ENCODE measurements at regions not wholly inside any gene's neighbourhood (a gene's known extent, or its start where the extent isn't known, plus 50 kb on each side); places are given as distances from the start of the nearest gene placed in this dataset.
A peak's percentile ranks its signal among the peaks of the same experiment; 100 is the strongest.

DNA sequence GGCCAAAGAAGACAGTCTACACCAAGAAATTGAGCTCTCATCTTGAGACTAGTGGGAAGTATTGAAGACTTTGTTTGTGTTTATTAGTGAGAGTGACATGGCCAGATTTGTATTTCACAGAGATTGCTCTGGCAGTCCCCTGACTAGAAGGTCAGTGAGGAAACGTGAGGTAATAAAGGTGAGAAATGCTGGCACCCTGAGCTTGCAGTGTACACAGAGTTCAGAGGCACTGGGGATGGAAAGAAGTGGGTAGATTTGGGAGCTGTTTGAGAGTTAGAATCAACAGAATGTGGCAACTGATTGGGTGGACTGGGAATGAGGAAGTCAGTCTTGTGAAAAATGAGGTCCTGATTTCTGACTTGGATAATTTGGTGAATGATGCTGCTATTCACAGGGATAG is 336.9 kb downstream of the SNAPC1 start:
- DNase-seq (no peak), FAIRE-seq (no peak)
- Histone ChIP-seq H3K27me3 (ENCODE audit: control insufficient read depth in 3 of 3, insufficient read depth in 3 of 3, low read length in 3 of 3) (peaks cover 1 to 3% (median 2%) of the 10 kb centered on the region in 3 donors), H3K9me3 (ENCODE audit: control insufficient read depth in 2 of 2, insufficient read depth in 1 of 2, low read depth in 1 of 2, low read length in 1 of 2) (no peaks in the 10 kb centered on the region), H3K27ac (ENCODE audit: low read depth in 1 of 3, low read length in 2 of 3) (no peak overlapping the region), H3K4me1 (ENCODE audit: control insufficient read depth in 3 of 3, insufficient read depth in 2 of 3, low read depth in 1 of 3, low read length in 2 of 3) (no peaks in the 10 kb centered on the region), H3K36me3 (ENCODE audit: control insufficient read depth in 3 of 3, insufficient read depth in 2 of 3, low read depth in 1 of 3, low read length in 3 of 3) (no peaks in the 10 kb centered on the region), H3K4me3 (ENCODE audit: low read depth in 1 of 3, low read length in 3 of 3) (no peak overlapping the region)
- WGBS, 3 donors, result 29 to 60% (median 46%) methylated on average over 1 of the region's 1 CpG

DNA sequence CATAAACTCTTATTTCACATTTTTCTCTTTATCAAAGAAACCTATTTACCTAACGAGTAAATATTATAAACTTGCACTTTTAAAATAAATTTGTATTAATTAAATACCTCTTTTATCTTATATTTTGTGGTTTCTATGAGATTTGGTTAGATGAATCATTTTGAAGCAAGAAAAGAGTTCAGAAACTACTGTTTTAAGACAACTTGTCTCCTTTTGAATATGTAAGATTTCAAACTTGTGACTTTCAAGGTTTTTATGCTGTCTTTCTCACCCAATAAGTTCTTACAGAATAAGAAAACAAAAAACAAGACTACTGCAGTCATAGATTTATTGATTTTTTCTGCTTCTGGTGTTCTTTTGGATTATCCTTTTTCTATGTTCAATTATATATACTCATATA is 339.0 kb downstream of the SNAPC1 start:
- Histone ChIP-seq H3K27ac (ENCODE audit: low read depth in 1 of 3, low read length in 2 of 3) (no peak overlapping the region), H3K36me3 (ENCODE audit: control insufficient read depth in 3 of 3, insufficient read depth in 2 of 3, low read depth in 1 of 3, low read length in 3 of 3) (no peaks in the 10 kb centered on the region), H3K9me3 (ENCODE audit: control insufficient read depth in 2 of 2, insufficient read depth in 1 of 2, low read depth in 1 of 2, low read length in 1 of 2) (no peaks in the 10 kb centered on the region), H3K4me1 (ENCODE audit: control insufficient read depth in 3 of 3, insufficient read depth in 2 of 3, low read depth in 1 of 3, low read length in 2 of 3) (no peaks in the 10 kb centered on the region), H3K4me3 (ENCODE audit: low read depth in 1 of 3, low read length in 3 of 3) (no peak overlapping the region), H3K27me3 (ENCODE audit: control insufficient read depth in 3 of 3, insufficient read depth in 3 of 3, low read length in 3 of 3) (peaks cover 1 to 3% (median 2%) of the 10 kb centered on the region in 3 donors)
- 67 to 82% (median 73%) methylated on average over 1 of the region's 1 CpG for WGBS, 3 donors
- no peak for DNase-seq
- FAIRE-seq, result no peak

GRCh38 chr14:62101673-62102348 is 339.6 kb downstream of the SNAPC1 start:
- Histone ChIP-seq H3K36me3 (ENCODE audit: control insufficient read depth in 3 of 3, insufficient read depth in 2 of 3, low read depth in 1 of 3, low read length in 3 of 3) (no peaks in the 10 kb centered on the region), H3K9me3 (ENCODE audit: control insufficient read depth in 2 of 2, insufficient read depth in 1 of 2, low read depth in 1 of 2, low read length in 1 of 2) (no peaks in the 10 kb centered on the region), H3K27me3 (ENCODE audit: control insufficient read depth in 3 of 3, insufficient read depth in 3 of 3, low read length in 3 of 3) (peaks cover 1 to 3% (median 2%) of the 10 kb centered on the region in 3 donors), H3K4me3 (ENCODE audit: low read depth in 1 of 3, low read length in 3 of 3) (no peak overlapping the region), H3K4me1 (ENCODE audit: control insufficient read depth in 3 of 3, insufficient read depth in 2 of 3, low read depth in 1 of 3, low read length in 2 of 3) (no peaks in the 10 kb centered on the region), H3K27ac (ENCODE audit: low read depth in 1 of 3, low read length in 2 of 3) (no peak overlapping the region)
- 55 to 60% (median 60%) methylated on average over 3 of the region's 3 CpGs for WGBS, 3 donors
- DNase-seq, result no peak
- FAIRE-seq, result no peak

GRCh38 chr14:62102349-62102725 is 340.1 kb downstream of the SNAPC1 start:
- H3K4me1 ChIP-seq (ENCODE audit: control insufficient read depth in 3 of 3, insufficient read depth in 2 of 3, low read depth in 1 of 3, low read length in 2 of 3), result no peaks in the 10 kb centered on the region
- H3K4me3 ChIP-seq (ENCODE audit: low read depth in 1 of 3, low read length in 3 of 3), result no peak overlapping the region
- H3K36me3 ChIP-seq (ENCODE audit: control insufficient read depth in 3 of 3, insufficient read depth in 2 of 3, low read depth in 1 of 3, low read length in 3 of 3), result no peaks in the 10 kb centered on the region
- FAIRE-seq (no peak), DNase-seq (no peak)
- H3K27me3 ChIP-seq (ENCODE audit: control insufficient read depth in 3 of 3, insufficient read depth in 3 of 3, low read length in 3 of 3), result peaks cover 1 to 3% (median 2%) of the 10 kb centered on the region in 3 donors
- H3K9me3 ChIP-seq (ENCODE audit: control insufficient read depth in 2 of 2, insufficient read depth in 1 of 2, low read depth in 1 of 2, low read length in 1 of 2), result no peaks in the 10 kb centered on the region
- 75 to 84% (median 83%) methylated on average over 3 of the region's 3 CpGs for WGBS, 3 donors
- no peak overlapping the region for H3K27ac ChIP-seq (ENCODE audit: low read depth in 1 of 3, low read length in 2 of 3)

GRCh38 chr14:62103464-62103863 is 341.2 kb downstream of the SNAPC1 start:
- H3K4me1 ChIP-seq (ENCODE audit: control insufficient read depth in 3 of 3, insufficient read depth in 2 of 3, low read depth in 1 of 3, low read length in 2 of 3), result no peaks in the 10 kb centered on the region
- H3K4me3 ChIP-seq (ENCODE audit: low read depth in 1 of 3, low read length in 3 of 3), result no peak overlapping the region
- H3K27me3 ChIP-seq (ENCODE audit: control insufficient read depth in 3 of 3, insufficient read depth in 3 of 3, low read length in 3 of 3), result peaks cover 1 to 3% (median 2%) of the 10 kb centered on the region in 3 donors
- WGBS, 3 donors, result 81 to 87% (median 84%) methylated on average over 4 of the region's 4 CpGs
- DNase-seq (no peak), FAIRE-seq (no peak)
- no peaks in the 10 kb centered on the region for H3K36me3 ChIP-seq (ENCODE audit: control insufficient read depth in 3 of 3, insufficient read depth in 2 of 3, low read depth in 1 of 3, low read length in 3 of 3)
- H3K27ac ChIP-seq (ENCODE audit: low read depth in 1 of 3, low read length in 2 of 3), result no peak overlapping the region
- no peaks in the 10 kb centered on the region for H3K9me3 ChIP-seq (ENCODE audit: control insufficient read depth in 2 of 2, insufficient read depth in 1 of 2, low read depth in 1 of 2, low read length in 1 of 2)

DNA sequence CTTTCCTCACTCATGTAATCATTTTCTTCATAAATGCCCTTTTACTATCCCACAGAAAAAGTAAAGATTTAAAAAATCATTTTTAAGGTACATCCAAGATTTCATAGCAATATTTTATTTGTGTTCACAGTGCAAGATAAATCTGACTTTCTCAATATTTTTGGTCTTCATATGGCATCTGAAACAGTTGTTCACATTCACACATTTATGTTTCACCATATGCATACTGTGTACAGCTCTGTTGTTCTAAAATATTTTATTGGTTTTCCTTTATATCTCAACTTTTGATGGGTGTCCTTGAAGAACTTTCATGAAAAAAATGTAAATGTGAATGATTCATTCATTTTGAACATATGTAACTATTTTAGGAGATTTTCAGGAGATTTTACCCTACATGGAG is 348.7 kb downstream of the SNAPC1 start:
- H3K27me3 ChIP-seq (ENCODE audit: control insufficient read depth in 3 of 3, insufficient read depth in 3 of 3, low read length in 3 of 3), result peaks cover 2 to 8% (median 3%) of the 10 kb centered on the region in 3 donors
- no peak overlapping the region for H3K27ac ChIP-seq (ENCODE audit: low read depth in 1 of 3, low read length in 2 of 3)
- no peak for FAIRE-seq

GRCh38 chr14:62117010-62117750 is 355.0 kb downstream of the SNAPC1 start:
- Histone ChIP-seq H3K9me3 (ENCODE audit: control insufficient read depth in 2 of 2, insufficient read depth in 1 of 2, low read depth in 1 of 2, low read length in 1 of 2) (no peaks in the 10 kb centered on the region), H3K27ac (ENCODE audit: low read depth in 1 of 3, low read length in 2 of 3) (no peak overlapping the region), H3K4me1 (ENCODE audit: control insufficient read depth in 3 of 3, insufficient read depth in 2 of 3, low read depth in 1 of 3, low read length in 2 of 3) (no peaks in the 10 kb centered on the region), H3K4me3 (ENCODE audit: low read depth in 1 of 3, low read length in 3 of 3) (peak overlapping the region in 1 of 3 donors; percentile 23), H3K27me3 (ENCODE audit: control insufficient read depth in 3 of 3, insufficient read depth in 3 of 3, low read length in 3 of 3) (peaks cover 3 to 36% (median 20%) of the 10 kb centered on the region in 3 donors), H3K36me3 (ENCODE audit: control insufficient read depth in 3 of 3, insufficient read depth in 2 of 3, low read depth in 1 of 3, low read length in 3 of 3) (no peaks in the 10 kb centered on the region)
- DNase-seq (peak; percentile 38 to 62), FAIRE-seq (no peak)
- WGBS, 3 donors, result 2 to 4% (median 2%) methylated on average over 55 to 56 of the region's 56 CpGs

More for the DNA sequence above, 348.7 kb downstream of the SNAPC1 start:
- H3K4me1 ChIP-seq (ENCODE audit: control insufficient read depth in 3 of 3, insufficient read depth in 2 of 3, low read depth in 1 of 3, low read length in 2 of 3), result no peaks in the 10 kb centered on the region
- DNase-seq, result no peak
- H3K36me3 ChIP-seq (ENCODE audit: control insufficient read depth in 3 of 3, insufficient read depth in 2 of 3, low read depth in 1 of 3, low read length in 3 of 3), result no peaks in the 10 kb centered on the region
- H3K4me3 ChIP-seq (ENCODE audit: low read depth in 1 of 3, low read length in 3 of 3), result no peak overlapping the region
- H3K9me3 ChIP-seq (ENCODE audit: control insufficient read depth in 2 of 2, insufficient read depth in 1 of 2, low read depth in 1 of 2, low read length in 1 of 2), result no peaks in the 10 kb centered on the region

GRCh38 chr14:62117751-62118105 is 355.5 kb downstream of the SNAPC1 start:
- WGBS, 3 donors, result 5 to 7% (median 6%) methylated on average over 10 of the region's 10 CpGs
- H3K9me3 ChIP-seq (ENCODE audit: control insufficient read depth in 2 of 2, insufficient read depth in 1 of 2, low read depth in 1 of 2, low read length in 1 of 2), result no peaks in the 10 kb centered on the region
- H3K4me3 ChIP-seq (ENCODE audit: low read depth in 1 of 3, low read length in 3 of 3), result peak overlapping the region in 1 of 3 donors; percentile 23
- peaks cover 3 to 36% (median 20%) of the 10 kb centered on the region in 3 donors for H3K27me3 ChIP-seq (ENCODE audit: control insufficient read depth in 3 of 3, insufficient read depth in 3 of 3, low read length in 3 of 3)
- H3K27ac ChIP-seq (ENCODE audit: low read depth in 1 of 3, low read length in 2 of 3), result no peak overlapping the region
- H3K36me3 ChIP-seq (ENCODE audit: control insufficient read depth in 3 of 3, insufficient read depth in 2 of 3, low read depth in 1 of 3, low read length in 3 of 3), result no peaks in the 10 kb centered on the region
- H3K4me1 ChIP-seq (ENCODE audit: control insufficient read depth in 3 of 3, insufficient read depth in 2 of 3, low read depth in 1 of 3, low read length in 2 of 3), result no peaks in the 10 kb centered on the region
- no peak for FAIRE-seq
- DNase-seq, result no peak

Data from small intestine (tissue), 7 donors.